Keratinocyte (primary cell): ENCODE measurements at regions not wholly inside any gene's neighbourhood (a gene's known extent, or its start where the extent isn't known, plus 50 kb on each side); places are given as distances from the start of the nearest gene placed in this dataset.

ENCODE experiments used
- CTCF ChIP-seq, 3 experiments: IDR thresholded peaks in 1 of 3; conservative IDR thresholded peaks in 1 of 3; optimal IDR thresholded peaks in 1 of 3; 2 replicates in 2 of 3; 3 replicates in 1 of 3; pipeline versions ENCODE3 to v1.5.1; 2011; ENCODE audit warnings: low read length in 3 of 3, mild to moderate bottlenecking in 3 of 3, moderate library complexity in 2 of 3, control low read depth in 1 of 3, inconsistent platforms in 1 of 3; ENCODE audit not compliant: insufficient read depth in 2 of 3; ENCODE audit errors: extremely low read depth in 1 of 3
- EZH2 ChIP-seq: IDR thresholded peaks from one replicate; pipeline ENCODE4 v1.6.1; 2012; ENCODE audit warnings: inconsistent platforms, mild to moderate bottlenecking, low read length, moderate library complexity

- TF ChIP-seq CTCF (optimal IDR thresholded peaks at IDR 0.05 in 1 of 3, IDR thresholded peaks at IDR 0.05 in 1 of 3, conservative IDR thresholded peaks at IDR 0.05 in 1 of 3; ENCODE audit: extremely low read depth in 1 of 3, insufficient read depth in 2 of 3, low read length in 3 of 3) (no peak), EZH2 (no peak)
Measured at GRCh38 chr3:64891021-64891420, 203.2 kb upstream of the ADAMTS9 start.
